ENCODE measurements at regions not wholly inside any gene's neighbourhood (a gene's known extent, or its start where the extent isn't known, plus 50 kb on each side); places are given as distances from the start of the nearest gene placed in this dataset.

GRCh38 chr14:85010186-85010585, 519.8 kb upstream of the FLRT2 start:
- TF ChIP-seq POLR2AphosphoS5 (IDR thresholded peaks at IDR 0.05; ENCODE audit: low read depth, low read length) (no peak), POLR2A (IDR thresholded peaks at IDR 0.05; ENCODE audit: low read depth, low read length) (no peak)
